ENCODE measurements at regions not wholly inside any gene's neighbourhood (a gene's known extent, or its start where the extent isn't known, plus 50 kb on each side); places are given as distances from the start of the nearest gene placed in this dataset.

GRCh38 chr2:18446715-18447114 is 113.7 kb downstream of the RDH14 start:
- TF ChIP-seq CTCF (IDR thresholded peaks at IDR 0.05; ENCODE audit: insufficient read depth, low read length, poor library complexity, severe bottlenecking) (no peak), EZH2phosphoT487 (conservative IDR thresholded peaks at IDR 0.05; ENCODE audit: low read length) (no peak)
